ENCODE measurements at regions not wholly inside any gene's neighbourhood (a gene's known extent, or its start where the extent isn't known, plus 50 kb on each side); places are given as distances from the start of the nearest gene placed in this dataset.

- DNase-seq (ENCODE audit: low read depth, low spot score) = no peak
- Histone ChIP-seq H3K4me3 (ENCODE audit: low read length) (no peak overlapping the region), H3K9me3 (ENCODE audit: control insufficient read depth, insufficient read depth, low read length) (no peaks in the 10 kb centered on the region), H3K36me3 (ENCODE audit: control insufficient read depth, insufficient read depth, low read length) (no peaks in the 10 kb centered on the region), H3K27me3 (ENCODE audit: control insufficient read depth, insufficient read depth, low read length) (no peaks in the 10 kb centered on the region), H3K27ac (ENCODE audit: low read length) (no peak overlapping the region), H3K4me1 (ENCODE audit: control insufficient read depth, insufficient read depth, low read length) (peaks cover 5% of the 10 kb centered on the region)
- WGBS (ENCODE audit: insufficient coverage, insufficient read length) = no CpG with 5 or more reads among the region's 5 CpGs
These were observed 176.0 kb downstream of the OLFM1 start for GRCh38 chr9:135263511-135263910.

GRCh38 chr9:135265931-135266330 lies 178.5 kb downstream of the OLFM1 start:
- WGBS (ENCODE audit: insufficient coverage, insufficient read length) = no CpG with 5 or more reads among the region's 10 CpGs
- Histone ChIP-seq H3K36me3 (ENCODE audit: control insufficient read depth, insufficient read depth, low read length) (no peaks in the 10 kb centered on the region), H3K4me3 (ENCODE audit: low read length) (no peak overlapping the region), H3K27ac (ENCODE audit: low read length) (no peak overlapping the region), H3K4me1 (ENCODE audit: control insufficient read depth, insufficient read depth, low read length) (peaks cover 1% of the 10 kb centered on the region; the same call in 1 of the 2 replicates), H3K27me3 (ENCODE audit: control insufficient read depth, insufficient read depth, low read length) (no peaks in the 10 kb centered on the region), H3K9me3 (ENCODE audit: control insufficient read depth, insufficient read depth, low read length) (no peaks in the 10 kb centered on the region)
- DNase-seq (ENCODE audit: low read depth, low spot score) = no peak

GRCh38 chr9:135267191-135267809 lies 179.8 kb downstream of the OLFM1 start:
- H3K27me3 ChIP-seq (ENCODE audit: control insufficient read depth, insufficient read depth, low read length) = no peaks in the 10 kb centered on the region
- no CpG with 5 or more reads among the region's 19 CpGs for WGBS (ENCODE audit: insufficient coverage, insufficient read length)
- H3K4me3 ChIP-seq (ENCODE audit: low read length) = no peak overlapping the region
- no peaks in the 10 kb centered on the region; the same call in 1 of the 2 replicates for H3K4me1 ChIP-seq (ENCODE audit: control insufficient read depth, insufficient read depth, low read length)
- H3K36me3 ChIP-seq (ENCODE audit: control insufficient read depth, insufficient read depth, low read length) = no peaks in the 10 kb centered on the region
- H3K9me3 ChIP-seq (ENCODE audit: control insufficient read depth, insufficient read depth, low read length) = no peaks in the 10 kb centered on the region
- no peak for DNase-seq (ENCODE audit: low read depth, low spot score)
- H3K27ac ChIP-seq (ENCODE audit: low read length) = no peak overlapping the region

GRCh38 chr9:135268031-135268430 lies 180.6 kb downstream of the OLFM1 start:
- no CpG with 5 or more reads among the region's 12 CpGs for WGBS (ENCODE audit: insufficient coverage, insufficient read length)
- Histone ChIP-seq H3K27me3 (ENCODE audit: control insufficient read depth, insufficient read depth, low read length) (no peaks in the 10 kb centered on the region), H3K4me3 (ENCODE audit: low read length) (no peak overlapping the region), H3K36me3 (ENCODE audit: control insufficient read depth, insufficient read depth, low read length) (no peaks in the 10 kb centered on the region), H3K27ac (ENCODE audit: low read length) (no peak overlapping the region), H3K9me3 (ENCODE audit: control insufficient read depth, insufficient read depth, low read length) (no peaks in the 10 kb centered on the region), H3K4me1 (ENCODE audit: control insufficient read depth, insufficient read depth, low read length) (no peaks in the 10 kb centered on the region; the same call in 1 of the 2 replicates)
- no peak for DNase-seq (ENCODE audit: low read depth, low spot score)

GRCh38 chr9:135268981-135269380 lies 181.5 kb downstream of the OLFM1 start:
- Histone ChIP-seq H3K27ac (ENCODE audit: low read length) (no peak overlapping the region), H3K27me3 (ENCODE audit: control insufficient read depth, insufficient read depth, low read length) (no peaks in the 10 kb centered on the region), H3K36me3 (ENCODE audit: control insufficient read depth, insufficient read depth, low read length) (no peaks in the 10 kb centered on the region), H3K4me1 (ENCODE audit: control insufficient read depth, insufficient read depth, low read length) (no peaks in the 10 kb centered on the region; the same call in 1 of the 2 replicates), H3K4me3 (ENCODE audit: low read length) (no peak overlapping the region), H3K9me3 (ENCODE audit: control insufficient read depth, insufficient read depth, low read length) (no peaks in the 10 kb centered on the region)
- WGBS (ENCODE audit: insufficient coverage, insufficient read length) = no CpG with 5 or more reads among the region's 6 CpGs
- DNase-seq (ENCODE audit: low read depth, low spot score) = no peak

- no peaks in the 10 kb centered on the region for H3K27me3 ChIP-seq (ENCODE audit: control insufficient read depth, insufficient read depth, low read length)
- H3K36me3 ChIP-seq (ENCODE audit: control insufficient read depth, insufficient read depth, low read length) = no peaks in the 10 kb centered on the region
- H3K9me3 ChIP-seq (ENCODE audit: control insufficient read depth, insufficient read depth, low read length) = no peaks in the 10 kb centered on the region
- H3K27ac ChIP-seq (ENCODE audit: low read length) = no peak overlapping the region
- 100% methylated on average over 5 of the region's 20 CpGs for WGBS (ENCODE audit: insufficient coverage, insufficient read length)
- no peak for DNase-seq (ENCODE audit: low read depth, low spot score)
- no peaks in the 10 kb centered on the region; the same call in 1 of the 2 replicates for H3K4me1 ChIP-seq (ENCODE audit: control insufficient read depth, insufficient read depth, low read length)
- no peak overlapping the region for H3K4me3 ChIP-seq (ENCODE audit: low read length)
These were observed 182.7 kb downstream of the OLFM1 start for GRCh38 chr9:135269912-135270830.

GRCh38 chr9:135271425-135271824 lies 184.0 kb downstream of the OLFM1 start:
- no peak overlapping the region for H3K27ac ChIP-seq (ENCODE audit: low read length)
- DNase-seq (ENCODE audit: low read depth, low spot score) = no peak

GRCh38 chr9:135272608-135273007 lies 185.1 kb downstream of the OLFM1 start:
- no peak overlapping the region for H3K27ac ChIP-seq (ENCODE audit: low read length)
- WGBS (ENCODE audit: insufficient coverage, insufficient read length) = no CpG with 5 or more reads among the region's 10 CpGs
- no peaks in the 10 kb centered on the region for H3K27me3 ChIP-seq (ENCODE audit: control insufficient read depth, insufficient read depth, low read length)
- H3K4me1 ChIP-seq (ENCODE audit: control insufficient read depth, insufficient read depth, low read length) = no peaks in the 10 kb centered on the region; the same call in 1 of the 2 replicates
- no peak overlapping the region for H3K4me3 ChIP-seq (ENCODE audit: low read length)
- no peaks in the 10 kb centered on the region for H3K36me3 ChIP-seq (ENCODE audit: control insufficient read depth, insufficient read depth, low read length)
- DNase-seq (ENCODE audit: low read depth, low spot score) = no peak
- no peaks in the 10 kb centered on the region for H3K9me3 ChIP-seq (ENCODE audit: control insufficient read depth, insufficient read depth, low read length)

More at GRCh38 chr9:135271425-135271824, 184.0 kb downstream of the OLFM1 start:
- Histone ChIP-seq H3K36me3 (ENCODE audit: control insufficient read depth, insufficient read depth, low read length) (no peaks in the 10 kb centered on the region), H3K9me3 (ENCODE audit: control insufficient read depth, insufficient read depth, low read length) (no peaks in the 10 kb centered on the region), H3K4me1 (ENCODE audit: control insufficient read depth, insufficient read depth, low read length) (no peaks in the 10 kb centered on the region; the same call in 1 of the 2 replicates), H3K4me3 (ENCODE audit: low read length) (no peak overlapping the region), H3K27me3 (ENCODE audit: control insufficient read depth, insufficient read depth, low read length) (no peaks in the 10 kb centered on the region)
- WGBS (ENCODE audit: insufficient coverage, insufficient read length) = no CpG with 5 or more reads among the region's 19 CpGs

- no peaks in the 10 kb centered on the region; the same call in 1 of the 2 replicates for H3K4me1 ChIP-seq (ENCODE audit: control insufficient read depth, insufficient read depth, low read length)
- no peak overlapping the region for H3K27ac ChIP-seq (ENCODE audit: low read length)
- no peaks in the 10 kb centered on the region for H3K27me3 ChIP-seq (ENCODE audit: control insufficient read depth, insufficient read depth, low read length)
- WGBS (ENCODE audit: insufficient coverage, insufficient read length) = no CpG with 5 or more reads among the region's 7 CpGs
- H3K36me3 ChIP-seq (ENCODE audit: control insufficient read depth, insufficient read depth, low read length) = no peaks in the 10 kb centered on the region
- no peaks in the 10 kb centered on the region for H3K9me3 ChIP-seq (ENCODE audit: control insufficient read depth, insufficient read depth, low read length)
- no peak overlapping the region for H3K4me3 ChIP-seq (ENCODE audit: low read length)
- DNase-seq (ENCODE audit: low read depth, low spot score) = no peak
These were observed 185.5 kb downstream of the OLFM1 start for GRCh38 chr9:135273008-135273407.

- Histone ChIP-seq H3K27ac (ENCODE audit: low read length) (no peak overlapping the region), H3K9me3 (ENCODE audit: control insufficient read depth, insufficient read depth, low read length) (no peaks in the 10 kb centered on the region), H3K4me1 (ENCODE audit: control insufficient read depth, insufficient read depth, low read length) (no peaks in the 10 kb centered on the region), H3K27me3 (ENCODE audit: control insufficient read depth, insufficient read depth, low read length) (no peaks in the 10 kb centered on the region), H3K36me3 (ENCODE audit: control insufficient read depth, insufficient read depth, low read length) (no peaks in the 10 kb centered on the region), H3K4me3 (ENCODE audit: low read length) (no peak overlapping the region)
- no CpG with 5 or more reads among the region's 7 CpGs for WGBS (ENCODE audit: insufficient coverage, insufficient read length)
- DNase-seq (ENCODE audit: low read depth, low spot score) = no peak
These were observed 187.7 kb downstream of the OLFM1 start for GRCh38 chr9:135275163-135275562.

Data from iPS DF 6.9 (cell line).